ENCODE measurements at regions not wholly inside any gene's neighbourhood (a gene's known extent, or its start where the extent isn't known, plus 50 kb on each side); places are given as distances from the start of the nearest gene placed in this dataset.

DNA sequence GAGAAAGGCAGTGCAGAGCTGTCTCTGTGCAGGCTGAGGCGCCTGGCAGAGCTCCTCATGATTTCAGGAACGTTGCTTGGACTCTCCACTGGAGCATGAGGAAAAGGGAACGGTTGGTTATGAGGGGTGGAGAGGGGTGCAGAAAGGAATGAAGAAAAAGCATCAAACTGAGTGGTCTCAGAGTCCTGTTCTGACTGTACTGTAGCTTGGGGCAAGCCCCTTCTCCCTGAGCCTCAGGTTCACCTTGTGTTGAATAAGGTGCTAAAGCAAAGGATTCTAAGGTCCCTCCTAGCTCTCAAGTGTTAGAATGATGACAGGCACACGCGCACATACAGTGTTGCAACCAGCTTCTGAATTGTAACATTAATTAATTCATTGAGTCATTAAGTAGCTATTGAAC is 125.2 kb upstream of the PARP11 start:
- no peak overlapping the region for H3K4me3 ChIP-seq (ENCODE audit: low read length in 2 of 2)
- H3K27me3 ChIP-seq (ENCODE audit: control insufficient read depth in 3 of 3, insufficient read depth in 3 of 3, low read depth in 1 of 3, low read length in 3 of 3): no peaks in the 10 kb centered on the region
- H3K9ac ChIP-seq (ENCODE audit: low read depth, low read length, poor library complexity): no peak overlapping the region
- H3K79me1 ChIP-seq (ENCODE audit: low read depth, low read length): no peaks in the 10 kb centered on the region
- WGBS, 2 donors (ENCODE audit: extremely low coverage in 2 of 2, insufficient read length in 2 of 2, insufficient replicate concordance in 1 of 2): no CpG with 5 or more reads among the region's 5 CpGs
- no peak overlapping the region for H3K4ac ChIP-seq (ENCODE audit: low read length)
- no peak overlapping the region for H3K4me2 ChIP-seq (ENCODE audit: insufficient read depth, low read length, poor library complexity, severe bottlenecking)
- H2BK12ac ChIP-seq (ENCODE audit: low read length): no peak overlapping the region
- peak overlapping the region; percentile 42 for H3K14ac ChIP-seq (ENCODE audit: low read length)
- no peak for DNase-seq (ENCODE audit: low spot score)
- H3K27ac ChIP-seq (replicated peaks; ENCODE audit: low read length): no peak overlapping the region
- H2BK5ac ChIP-seq (ENCODE audit: low read length): no peak overlapping the region
- H2AFZ ChIP-seq (ENCODE audit: low read length): no peak overlapping the region
- peak overlapping the region; percentile 79 for H2AK5ac ChIP-seq (ENCODE audit: low read depth, low read length)
- H3K9me3 ChIP-seq (replicated peaks in 1 of 2; ENCODE audit: control insufficient read depth in 2 of 2, insufficient read depth in 1 of 2, low read depth in 1 of 2, low read length in 2 of 2): peaks cover 0 to 7% of the 10 kb centered on the region in 2 donors
- no peak overlapping the region for H3K23ac ChIP-seq (ENCODE audit: low read depth, low read length, poor library complexity)
- H3K4me1 ChIP-seq (ENCODE audit: control insufficient read depth in 2 of 2, insufficient read depth in 1 of 2, low read depth in 1 of 2, low read length in 2 of 2): peaks cover 0 to 7% of the 10 kb centered on the region in 2 donors
- peak overlapping the region; percentile 13 for H2BK15ac ChIP-seq (ENCODE audit: low read length)
- H2BK120ac ChIP-seq (ENCODE audit: low read depth, low read length): no peak overlapping the region
- no peak overlapping the region for H4K91ac ChIP-seq (ENCODE audit: low read depth, low read length, poor library complexity)
- H3K18ac ChIP-seq (ENCODE audit: low read length): peak overlapping the region; percentile 15
- H3K36me3 ChIP-seq (replicated peaks in 1 of 2; ENCODE audit: control insufficient read depth in 2 of 2, insufficient read depth in 2 of 2, low read length in 2 of 2): no peaks in the 10 kb centered on the region
- H4K8ac ChIP-seq (ENCODE audit: low read depth, low read length): no peak overlapping the region

DNA sequence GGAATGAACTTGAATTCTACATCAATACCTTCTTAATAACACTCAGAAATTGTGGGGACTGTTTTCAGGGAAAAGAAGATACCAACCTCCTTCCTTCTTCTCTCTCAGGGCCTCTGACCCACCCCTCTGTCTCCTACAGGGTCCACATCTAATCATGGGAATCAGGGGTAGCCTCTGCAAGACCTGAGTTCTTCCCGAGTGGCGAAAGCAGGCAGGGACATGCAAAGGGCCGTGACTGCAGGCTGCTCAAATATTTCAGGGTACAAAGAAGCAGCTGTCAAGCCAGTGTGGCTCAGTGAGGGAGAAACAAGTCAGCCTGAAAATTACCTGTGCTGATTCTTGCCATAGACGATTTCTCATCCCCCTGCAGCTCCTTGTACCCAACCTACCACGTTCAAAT is 123.1 kb upstream of the PARP11 start:
- Histone ChIP-seq H3K9me3 (replicated peaks in 1 of 2; ENCODE audit: control insufficient read depth in 2 of 2, insufficient read depth in 1 of 2, low read depth in 1 of 2, low read length in 2 of 2) (peaks cover 0 to 7% of the 10 kb centered on the region in 2 donors), H3K9ac (ENCODE audit: low read depth, low read length, poor library complexity) (no peak overlapping the region), H2BK120ac (ENCODE audit: low read depth, low read length) (no peak overlapping the region), H2BK15ac (ENCODE audit: low read length) (no peak overlapping the region), H3K36me3 (replicated peaks in 1 of 2; ENCODE audit: control insufficient read depth in 2 of 2, insufficient read depth in 2 of 2, low read length in 2 of 2) (no peaks in the 10 kb centered on the region), H3K27ac (replicated peaks; ENCODE audit: low read length) (no peak overlapping the region), H3K4ac (ENCODE audit: low read length) (no peak overlapping the region), H2BK12ac (ENCODE audit: low read length) (no peak overlapping the region), H3K14ac (ENCODE audit: low read length) (no peak overlapping the region), H4K8ac (ENCODE audit: low read depth, low read length) (no peak overlapping the region), H2BK5ac (ENCODE audit: low read length) (no peak overlapping the region), H3K4me2 (ENCODE audit: insufficient read depth, low read length, poor library complexity, severe bottlenecking) (no peak overlapping the region), H3K27me3 (ENCODE audit: control insufficient read depth in 3 of 3, insufficient read depth in 3 of 3, low read depth in 1 of 3, low read length in 3 of 3) (no peaks in the 10 kb centered on the region), H3K23ac (ENCODE audit: low read depth, low read length, poor library complexity) (no peak overlapping the region), H3K4me1 (ENCODE audit: control insufficient read depth in 2 of 2, insufficient read depth in 1 of 2, low read depth in 1 of 2, low read length in 2 of 2) (peaks cover 0 to 7% of the 10 kb centered on the region in 2 donors), H2AFZ (ENCODE audit: low read length) (no peak overlapping the region), H2AK5ac (ENCODE audit: low read depth, low read length) (no peak overlapping the region), H4K91ac (ENCODE audit: low read depth, low read length, poor library complexity) (no peak overlapping the region), H3K18ac (ENCODE audit: low read length) (no peak overlapping the region), H3K79me1 (ENCODE audit: low read depth, low read length) (no peaks in the 10 kb centered on the region), H3K4me3 (ENCODE audit: low read length in 2 of 2) (no peak overlapping the region)
- DNase-seq (ENCODE audit: low spot score): no peak
- no CpG with 5 or more reads among the region's 5 CpGs for WGBS, 2 donors (ENCODE audit: extremely low coverage in 2 of 2, insufficient read length in 2 of 2, insufficient replicate concordance in 1 of 2)

DNA sequence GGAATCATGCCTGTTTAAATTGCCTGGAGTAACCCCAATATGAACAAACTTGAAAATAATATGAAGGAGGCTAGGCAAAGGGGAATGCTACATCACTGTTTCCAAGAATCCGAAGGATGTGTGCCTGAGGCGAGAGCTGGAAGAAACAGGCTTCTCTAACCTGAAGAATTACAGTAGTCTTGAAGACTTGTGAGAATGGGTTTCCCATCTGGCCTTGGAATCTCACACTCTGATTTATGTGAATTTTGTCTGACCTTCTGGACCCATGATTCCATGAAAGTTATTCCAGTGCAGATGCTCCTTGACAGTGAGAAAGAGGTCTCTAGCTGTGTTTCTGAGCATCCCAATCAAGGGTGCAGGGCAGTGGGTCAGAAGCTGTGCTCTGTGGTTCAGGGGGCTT is 122.1 kb upstream of the PARP11 start:
- Histone ChIP-seq H3K18ac (ENCODE audit: low read length) (no peak overlapping the region), H2AFZ (ENCODE audit: low read length) (no peak overlapping the region), H3K23ac (ENCODE audit: low read depth, low read length, poor library complexity) (no peak overlapping the region), H3K4ac (ENCODE audit: low read length) (no peak overlapping the region), H3K27ac (replicated peaks; ENCODE audit: low read length) (no peak overlapping the region), H2BK12ac (ENCODE audit: low read length) (no peak overlapping the region), H3K9ac (ENCODE audit: low read depth, low read length, poor library complexity) (no peak overlapping the region), H2BK15ac (ENCODE audit: low read length) (no peak overlapping the region), H3K79me1 (ENCODE audit: low read depth, low read length) (no peaks in the 10 kb centered on the region), H2BK120ac (ENCODE audit: low read depth, low read length) (no peak overlapping the region), H3K4me1 (ENCODE audit: control insufficient read depth in 2 of 2, insufficient read depth in 1 of 2, low read depth in 1 of 2, low read length in 2 of 2) (peaks cover 0 to 11% of the 10 kb centered on the region in 2 donors), H3K4me2 (ENCODE audit: insufficient read depth, low read length, poor library complexity, severe bottlenecking) (no peak overlapping the region), H3K14ac (ENCODE audit: low read length) (no peak overlapping the region), H4K8ac (ENCODE audit: low read depth, low read length) (no peak overlapping the region), H3K9me3 (replicated peaks in 1 of 2; ENCODE audit: control insufficient read depth in 2 of 2, insufficient read depth in 1 of 2, low read depth in 1 of 2, low read length in 2 of 2) (peaks cover 0 to 2% of the 10 kb centered on the region in 2 donors), H3K36me3 (replicated peaks in 1 of 2; ENCODE audit: control insufficient read depth in 2 of 2, insufficient read depth in 2 of 2, low read length in 2 of 2) (no peaks in the 10 kb centered on the region), H2BK5ac (ENCODE audit: low read length) (no peak overlapping the region), H4K91ac (ENCODE audit: low read depth, low read length, poor library complexity) (no peak overlapping the region), H2AK5ac (ENCODE audit: low read depth, low read length) (no peak overlapping the region), H3K4me3 (ENCODE audit: low read length in 2 of 2) (no peak overlapping the region), H3K27me3 (ENCODE audit: control insufficient read depth in 3 of 3, insufficient read depth in 3 of 3, low read depth in 1 of 3, low read length in 3 of 3) (no peaks in the 10 kb centered on the region)
- DNase-seq (ENCODE audit: low spot score): no peak
- no CpG with 5 or more reads among the region's 2 CpGs for WGBS, 2 donors (ENCODE audit: extremely low coverage in 2 of 2, insufficient read length in 2 of 2, insufficient replicate concordance in 1 of 2)

DNA sequence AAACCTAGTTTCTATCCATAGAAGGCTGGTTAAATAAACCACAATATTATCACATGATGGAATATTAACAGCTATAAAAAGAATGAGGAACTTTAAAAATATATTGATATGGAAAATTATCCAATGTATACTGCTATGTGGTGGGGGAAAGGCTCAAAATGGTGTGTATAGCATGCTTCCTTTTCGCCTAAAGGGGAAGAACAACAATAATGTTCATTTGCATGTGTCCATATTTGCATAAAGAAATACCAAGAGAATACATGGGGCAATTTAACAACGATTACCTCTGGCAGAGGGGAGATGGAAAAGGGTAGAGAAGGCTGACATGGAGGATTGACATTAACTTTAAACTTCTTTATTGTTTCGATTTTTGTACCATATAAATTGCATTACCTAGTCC is 121.3 kb upstream of the PARP11 start:
- H2BK5ac ChIP-seq (ENCODE audit: low read length): no peak overlapping the region
- no peak overlapping the region for H3K4me2 ChIP-seq (ENCODE audit: insufficient read depth, low read length, poor library complexity, severe bottlenecking)
- H2BK120ac ChIP-seq (ENCODE audit: low read depth, low read length): no peak overlapping the region
- no peak overlapping the region for H2AK5ac ChIP-seq (ENCODE audit: low read depth, low read length)
- no peak overlapping the region for H3K14ac ChIP-seq (ENCODE audit: low read length)
- no peaks in the 10 kb centered on the region for H3K36me3 ChIP-seq (replicated peaks in 1 of 2; ENCODE audit: control insufficient read depth in 2 of 2, insufficient read depth in 2 of 2, low read length in 2 of 2)
- H3K4me3 ChIP-seq (ENCODE audit: low read length in 2 of 2): no peak overlapping the region
- no peak overlapping the region for H3K9ac ChIP-seq (ENCODE audit: low read depth, low read length, poor library complexity)
- no peak overlapping the region for H2AFZ ChIP-seq (ENCODE audit: low read length)
- no peak overlapping the region for H3K27ac ChIP-seq (replicated peaks; ENCODE audit: low read length)
- H2BK15ac ChIP-seq (ENCODE audit: low read length): no peak overlapping the region
- no peaks in the 10 kb centered on the region for H3K9me3 ChIP-seq (replicated peaks in 1 of 2; ENCODE audit: control insufficient read depth in 2 of 2, insufficient read depth in 1 of 2, low read depth in 1 of 2, low read length in 2 of 2)
- H3K27me3 ChIP-seq (ENCODE audit: control insufficient read depth in 3 of 3, insufficient read depth in 3 of 3, low read depth in 1 of 3, low read length in 3 of 3): no peaks in the 10 kb centered on the region
- no CpG with 5 or more reads among the region's 3 CpGs for WGBS, 2 donors (ENCODE audit: extremely low coverage in 2 of 2, insufficient read length in 2 of 2, insufficient replicate concordance in 1 of 2)
- no peak overlapping the region for H4K8ac ChIP-seq (ENCODE audit: low read depth, low read length)
- no peak overlapping the region for H3K23ac ChIP-seq (ENCODE audit: low read depth, low read length, poor library complexity)
- DNase-seq (ENCODE audit: low spot score): no peak
- no peak overlapping the region for H3K18ac ChIP-seq (ENCODE audit: low read length)
- H3K4me1 ChIP-seq (ENCODE audit: control insufficient read depth in 2 of 2, insufficient read depth in 1 of 2, low read depth in 1 of 2, low read length in 2 of 2): peaks cover 0 to 17% of the 10 kb centered on the region in 2 donors
- H3K79me1 ChIP-seq (ENCODE audit: low read depth, low read length): no peaks in the 10 kb centered on the region
- no peak overlapping the region for H3K4ac ChIP-seq (ENCODE audit: low read length)
- H2BK12ac ChIP-seq (ENCODE audit: low read length): no peak overlapping the region
- no peak overlapping the region for H4K91ac ChIP-seq (ENCODE audit: low read depth, low read length, poor library complexity)
